AG04450 (cell line): ENCODE measurements at regions not wholly inside any gene's neighbourhood (a gene's known extent, or its start where the extent isn't known, plus 50 kb on each side); places are given as distances from the start of the nearest gene placed in this dataset.
"Not testable (repeated sequence)": the region's sequence is repeated elsewhere in the genome, so short reads cannot be mapped to it uniquely, and the experiment has no call there.

Source experiments
- CTCF ChIA-PET: fragments of 300-600, 350-600 bp; formaldehyde crosslinking; extraction: SDS; loops from one replicate; lab custom pipeline; 2022; ENCODE audit warnings: antibody characterized with exemption, inconsistent platforms; lab: Charles Lee
- POLR2A ChIA-PET: fragments of 350-600 bp; formaldehyde crosslinking; extraction: SDS; loops from one replicate; lab custom pipeline; 2021; ENCODE audit warnings: antibody characterized with exemption, inconsistent platforms; lab: Yijun Ruan, JAX
- DNase-seq: peaks from one replicate; pipeline ENCODE4 v3.0.0-alpha.2; 2011; ENCODE audit warnings: low read depth, low spot score
- H3K27ac ChIP-seq: one replicate; pipeline ENCODE4 v1.5.1; 2012; ENCODE audit warnings: low read depth, low read length, control low read depth
- H3K27me3 ChIP-seq: one replicate; pipeline ENCODE4 v1.6.0; 2012; ENCODE audit warnings: low read length; ENCODE audit not compliant: control insufficient read depth, insufficient read depth
- H3K4me3 ChIP-seq: 2 replicates; pipeline ENCODE4 v1.5.1; 2011; ENCODE audit warnings: mild to moderate bottlenecking, low read depth, low read length, control low read depth
- H3K9me3 ChIP-seq: 2 replicates; pipeline ENCODE4 v1.5.1; 2012; ENCODE audit warnings: low read length; ENCODE audit not compliant: control insufficient read depth, insufficient read depth
- CTCF ChIP-seq: IDR thresholded peaks from 2 replicates; pipeline ENCODE4 v1.5.1; 2011; ENCODE audit warnings: low read depth, low read length, control low read depth, inconsistent platforms

- Histone ChIP-seq H3K27me3 (no peaks in the 10 kb centered on the region), H3K27ac (no peak overlapping the region), H3K9me3 (peaks cover 34% of the 10 kb centered on the region), H3K4me3 (no peak overlapping the region)
- DNase-seq = no peak
- TF ChIP-seq CTCF = no peak
- ChIA-PET CTCF (no interaction called here), POLR2A (no interaction called here)
These were observed 1053.5 kb downstream of the SI start for GRCh38 chr3:164024786-164025185.

- Histone ChIP-seq H3K27me3 (no peaks in the 10 kb centered on the region), H3K4me3 (no peak overlapping the region), H3K9me3 (peaks cover 34% of the 10 kb centered on the region), H3K27ac (no peak overlapping the region)
- TF ChIP-seq CTCF = no peak
- POLR2A ChIA-PET = no interaction called here
- CTCF ChIA-PET = no interaction called here
- DNase-seq = no peak
These were observed 1054.8 kb downstream of the SI start for GRCh38 chr3:164023480-164023879.

GRCh38 chr3:164018500-164018899, 1059.8 kb downstream of the SI start:
- Histone ChIP-seq H3K27ac (no peak overlapping the region), H3K9me3 (peaks cover 31% of the 10 kb centered on the region), H3K4me3 (no peak overlapping the region), H3K27me3 (no peaks in the 10 kb centered on the region)
- TF ChIP-seq CTCF = no peak
- DNase-seq = no peak
- POLR2A ChIA-PET = no interaction called here
- CTCF ChIA-PET = no interaction called here

- Histone ChIP-seq H3K9me3 (peaks cover 11% of the 10 kb centered on the region), H3K4me3 (no peak overlapping the region), H3K27me3 (no peaks in the 10 kb centered on the region), H3K27ac (no peak overlapping the region)
- ChIA-PET POLR2A (no interaction called here), CTCF (no interaction called here)
- no peak for DNase-seq
- TF ChIP-seq CTCF = no peak
These were observed 1070.5 kb downstream of the SI start for GRCh38 chr3:164007765-164008164.

- Histone ChIP-seq H3K27me3 (no peaks in the 10 kb centered on the region), H3K27ac (no peak overlapping the region), H3K9me3 (peaks cover 26% of the 10 kb centered on the region), H3K4me3 (no peak overlapping the region)
- TF ChIP-seq CTCF = no peak
- ChIA-PET CTCF (no interaction called here), POLR2A (no interaction called here)
- DNase-seq = no peak
These were observed 1074.1 kb downstream of the SI start for GRCh38 chr3:164004205-164004604.

GRCh38 chr3:164003016-164003415, 1075.3 kb downstream of the SI start:
- H3K27me3 ChIP-seq, DNase-seq, H3K27ac ChIP-seq, CTCF ChIA-PET, H3K4me3 ChIP-seq, POLR2A ChIA-PET: not testable (repeated sequence)
- H3K9me3 ChIP-seq = peaks cover 26% of the 10 kb centered on the region
